ENCODE measurements at regions not wholly inside any gene's neighbourhood (a gene's known extent, or its start where the extent isn't known, plus 50 kb on each side); places are given as distances from the start of the nearest gene placed in this dataset.

DNA sequence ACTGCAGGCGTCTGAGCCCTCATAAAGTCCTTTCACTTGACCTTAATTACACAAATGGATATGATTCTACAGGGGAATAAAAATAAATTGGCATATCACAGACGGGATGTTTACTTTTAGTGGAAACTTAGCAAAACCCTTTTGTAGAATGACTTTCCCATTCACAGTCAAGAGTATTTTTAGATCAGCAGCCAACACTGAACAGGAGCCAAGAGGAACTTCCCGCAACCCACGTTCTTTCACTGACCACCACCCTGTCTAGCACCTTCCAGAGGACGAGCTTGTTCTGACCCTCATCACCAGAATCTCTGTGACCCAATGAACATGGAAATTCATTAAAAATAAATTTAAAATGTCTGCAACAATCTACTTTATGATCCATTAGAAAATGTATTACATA lies 119.0 kb upstream of the SNTG2 start:
- DNase-seq (ENCODE audit: insufficient read length, low spot score): no peak
- no peak for FAIRE-seq

DNA sequence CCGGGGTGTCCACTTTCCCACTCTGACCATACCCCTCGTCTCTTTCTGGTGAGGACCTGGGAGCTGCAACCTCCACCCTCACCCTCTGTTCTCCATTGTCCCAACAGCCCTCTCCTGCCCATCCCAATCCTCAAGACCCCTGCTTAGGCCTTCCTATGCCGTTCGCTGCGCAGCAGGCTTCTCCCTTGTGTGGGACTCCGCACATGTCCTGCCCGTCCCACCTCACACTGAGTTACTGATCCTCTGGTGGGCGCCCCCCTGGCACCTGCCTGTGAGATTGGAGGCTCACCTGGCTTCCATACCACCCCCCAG lies 119.5 kb upstream of the SNTG2 start:
- DNase-seq (ENCODE audit: insufficient read length, low spot score) (no peak), FAIRE-seq (no peak)

DNA sequence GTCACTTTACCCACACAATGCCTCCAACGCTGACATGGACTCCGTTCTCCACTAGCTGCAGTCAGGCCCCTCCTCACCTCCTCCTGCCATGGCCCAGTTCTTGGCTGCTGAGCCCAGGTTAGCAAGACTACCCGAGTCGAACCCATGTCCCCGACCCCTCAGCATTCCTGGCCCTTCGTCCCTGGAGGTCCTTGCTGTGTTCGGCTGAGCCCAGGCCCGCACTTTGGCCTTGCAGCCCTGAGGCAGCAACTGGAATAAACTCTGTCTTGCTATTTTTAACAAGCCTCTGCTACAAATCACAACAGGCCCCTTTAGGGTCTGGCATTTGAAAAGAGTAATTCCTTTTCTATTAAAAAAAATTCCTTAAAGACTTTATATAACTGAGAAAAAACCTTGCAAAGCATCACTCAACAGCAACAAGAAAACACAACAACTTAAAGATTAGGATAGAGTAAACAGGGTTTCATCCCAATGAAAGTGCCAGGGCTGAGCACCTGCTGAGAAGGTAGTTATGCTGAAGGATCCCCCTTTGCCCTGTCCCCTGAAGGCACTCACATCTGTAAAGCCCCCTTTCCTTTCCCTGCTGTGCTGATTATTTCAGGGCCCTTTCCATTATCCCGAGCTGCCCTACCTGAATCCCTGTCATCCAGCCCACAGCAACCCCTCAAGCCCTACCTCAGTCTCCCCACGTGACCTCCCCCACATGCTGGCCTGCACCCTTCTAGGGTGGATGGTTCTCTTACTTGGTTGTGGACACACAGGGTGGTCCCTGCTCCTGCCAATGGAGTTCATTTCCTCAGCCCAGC lies 120.0 kb upstream of the SNTG2 start:
- FAIRE-seq: no peak
- DNase-seq (ENCODE audit: insufficient read length, low spot score): no peak

DNA sequence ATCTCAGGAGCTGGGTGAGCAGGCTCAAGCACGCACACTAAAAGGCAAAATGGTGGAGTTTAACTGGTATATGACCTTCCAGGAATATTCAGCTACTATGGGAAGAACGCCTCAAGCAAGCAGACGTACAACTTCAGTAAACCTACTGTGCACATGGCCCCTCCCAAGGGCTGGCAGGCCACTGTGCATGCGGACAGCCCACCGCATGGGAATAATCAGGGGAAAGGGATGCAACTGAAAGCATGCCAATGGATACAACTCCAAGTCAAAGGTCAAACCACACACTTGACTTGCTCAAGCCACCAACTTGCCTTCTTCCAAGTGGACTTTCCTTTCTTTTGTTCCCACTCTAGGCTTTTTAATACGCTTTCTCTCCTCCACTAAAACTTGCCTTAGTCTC lies 121.6 kb upstream of the SNTG2 start:
- no peak for DNase-seq (ENCODE audit: insufficient read length, low spot score)
- no peak for FAIRE-seq

- no peak for FAIRE-seq
- DNase-seq (ENCODE audit: insufficient read length, low spot score): no peak
Observed at GRCh38 chr2:824954-825353, 125.7 kb upstream of the SNTG2 start.

GRCh38 chr2:824524-824923 lies 126.1 kb upstream of the SNTG2 start:
- DNase-seq (ENCODE audit: insufficient read length, low spot score): no peak
- FAIRE-seq: no peak

- no peak for DNase-seq (ENCODE audit: insufficient read length, low spot score)
- no peak for FAIRE-seq
Observed at GRCh38 chr2:821546-821945, 129.1 kb upstream of the SNTG2 start.

DNA sequence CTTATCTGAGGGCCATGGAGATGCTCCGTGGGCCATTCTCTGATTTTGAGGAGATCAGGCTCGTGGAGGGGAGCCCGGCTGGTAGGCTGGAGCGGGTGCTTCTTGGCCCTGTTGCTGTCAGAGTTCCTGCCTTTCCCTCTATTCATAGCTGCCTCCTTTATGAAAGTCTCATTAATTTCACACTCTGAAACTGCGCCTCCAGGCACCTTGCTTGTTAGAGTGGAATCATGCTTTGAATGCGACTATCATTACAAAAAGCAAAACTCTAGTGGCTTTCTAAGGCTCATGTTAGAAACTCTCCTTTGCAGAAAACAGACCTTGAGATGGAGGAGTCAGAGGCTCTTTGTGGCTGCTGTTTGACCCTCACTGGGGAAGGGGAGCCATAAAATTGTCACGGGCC lies 131.0 kb upstream of the SNTG2 start:
- DNase-seq (ENCODE audit: insufficient read length, low spot score) (no peak), FAIRE-seq (no peak)

DNA sequence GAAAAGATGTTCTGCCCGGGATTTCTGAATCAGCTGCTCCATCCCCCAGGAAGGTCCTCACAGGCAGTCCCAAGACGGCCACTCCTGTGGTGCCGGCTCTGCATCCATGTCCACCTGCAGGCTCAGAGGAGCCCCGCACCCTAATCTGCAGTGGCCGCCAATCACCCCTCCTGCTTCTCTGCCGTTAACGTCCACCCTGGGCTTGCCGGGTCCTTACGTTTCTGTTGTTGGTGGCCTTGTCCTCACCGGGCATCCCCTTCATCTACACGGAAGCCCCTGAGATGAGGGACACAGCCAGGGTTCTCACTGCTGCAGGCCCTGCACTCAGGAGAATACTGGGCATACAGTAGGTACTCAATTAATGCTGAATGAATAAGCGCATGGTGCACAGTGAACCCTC lies 131.5 kb upstream of the SNTG2 start:
- FAIRE-seq: no peak
- DNase-seq (ENCODE audit: insufficient read length, low spot score): no peak

GRCh38 chr2:817336-818015 lies 133.2 kb upstream of the SNTG2 start:
- no peak for DNase-seq (ENCODE audit: insufficient read length, low spot score)
- FAIRE-seq: no peak

GRCh38 chr2:816278-816677 lies 134.4 kb upstream of the SNTG2 start:
- DNase-seq (ENCODE audit: insufficient read length, low spot score) (no peak), FAIRE-seq (no peak)

DNA sequence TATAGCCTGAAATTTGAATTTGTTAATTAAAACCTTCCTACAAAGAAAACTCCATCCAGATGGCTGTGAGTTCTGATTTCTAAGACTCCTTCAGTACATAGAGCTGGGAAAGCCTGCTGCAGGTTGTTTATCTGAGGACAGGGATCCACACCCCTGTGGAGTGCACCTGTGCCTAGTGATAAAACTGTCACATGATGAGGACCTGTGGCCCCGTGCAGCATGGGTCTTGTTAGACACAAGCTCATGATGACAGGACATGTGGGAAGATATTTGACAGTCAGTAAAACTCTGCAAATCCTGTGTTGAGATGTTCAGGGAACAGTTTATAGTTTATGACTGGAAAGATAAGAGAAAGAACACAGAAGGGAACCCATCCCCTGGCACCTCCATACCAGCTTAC lies 133.2 kb upstream of the TMEM18 start:
- no peak for DNase-seq (ENCODE audit: insufficient read length, low spot score)

GRCh38 chr2:807300-807699 lies 130.1 kb upstream of the TMEM18 start:
- FAIRE-seq (no peak), DNase-seq (ENCODE audit: insufficient read length, low spot score) (no peak)

More for the DNA sequence above, 133.2 kb upstream of the TMEM18 start:
- FAIRE-seq: no peak

GRCh38 chr2:805664-806063 lies 128.5 kb upstream of the TMEM18 start:
- DNase-seq (ENCODE audit: insufficient read length, low spot score) (no peak), FAIRE-seq (no peak)

DNA sequence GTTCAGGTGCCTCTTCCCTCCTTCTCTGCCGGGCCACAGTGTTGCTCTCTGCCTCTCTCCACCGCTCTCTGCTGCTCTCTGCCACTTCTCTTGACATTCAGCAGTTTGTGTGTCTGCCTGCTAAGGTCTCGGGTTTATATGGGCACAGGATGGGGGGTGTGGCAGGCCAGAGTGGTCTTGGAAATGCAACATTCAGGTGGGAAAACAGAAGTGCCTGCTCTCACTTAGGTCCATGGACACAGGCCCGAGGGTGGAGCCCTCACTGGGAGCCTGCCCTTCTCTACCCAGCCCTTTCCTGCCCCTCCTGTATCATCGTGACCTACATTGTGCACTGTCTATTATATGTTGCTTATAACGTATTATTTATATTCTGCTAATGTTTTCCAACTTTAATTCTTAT lies 120.8 kb upstream of the TMEM18 start:
- FAIRE-seq: no peak
- DNase-seq (ENCODE audit: insufficient read length, low spot score): no peak

- FAIRE-seq: no peak
- no peak for DNase-seq (ENCODE audit: insufficient read length, low spot score)
Observed at GRCh38 chr2:797556-797955, 120.3 kb upstream of the TMEM18 start.

- DNase-seq (ENCODE audit: insufficient read length, low spot score): no peak
- no peak for FAIRE-seq
Observed at GRCh38 chr2:796141-796985, 119.2 kb upstream of the TMEM18 start.

DNA sequence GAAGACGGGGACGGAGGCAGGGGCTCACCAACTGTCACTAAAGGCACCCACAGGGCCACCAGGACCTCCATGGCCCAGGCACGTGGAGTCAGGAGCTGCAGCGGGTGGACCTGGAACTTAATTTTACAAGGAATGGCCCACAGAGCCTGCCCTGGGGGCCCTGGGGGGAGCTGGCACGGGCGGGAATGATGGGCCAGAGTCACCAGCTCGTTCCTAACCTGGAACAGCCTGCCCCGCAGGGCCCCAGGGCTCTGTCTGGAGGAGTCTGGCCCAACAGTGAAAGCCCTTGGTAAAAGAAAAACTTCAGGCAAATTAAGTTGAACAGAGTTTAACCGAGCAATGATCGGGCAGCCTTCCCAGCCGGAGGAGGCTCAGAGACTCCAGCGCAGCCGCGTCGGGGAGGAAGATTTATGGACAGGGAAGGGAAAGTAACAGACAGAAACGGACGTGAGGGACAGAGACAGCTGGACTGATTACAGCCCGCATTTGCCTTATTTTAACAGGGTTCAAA lies 118.4 kb upstream of the TMEM18 start:
- DNase-seq (ENCODE audit: insufficient read length, low spot score) (no peak), FAIRE-seq (no peak)

DNA sequence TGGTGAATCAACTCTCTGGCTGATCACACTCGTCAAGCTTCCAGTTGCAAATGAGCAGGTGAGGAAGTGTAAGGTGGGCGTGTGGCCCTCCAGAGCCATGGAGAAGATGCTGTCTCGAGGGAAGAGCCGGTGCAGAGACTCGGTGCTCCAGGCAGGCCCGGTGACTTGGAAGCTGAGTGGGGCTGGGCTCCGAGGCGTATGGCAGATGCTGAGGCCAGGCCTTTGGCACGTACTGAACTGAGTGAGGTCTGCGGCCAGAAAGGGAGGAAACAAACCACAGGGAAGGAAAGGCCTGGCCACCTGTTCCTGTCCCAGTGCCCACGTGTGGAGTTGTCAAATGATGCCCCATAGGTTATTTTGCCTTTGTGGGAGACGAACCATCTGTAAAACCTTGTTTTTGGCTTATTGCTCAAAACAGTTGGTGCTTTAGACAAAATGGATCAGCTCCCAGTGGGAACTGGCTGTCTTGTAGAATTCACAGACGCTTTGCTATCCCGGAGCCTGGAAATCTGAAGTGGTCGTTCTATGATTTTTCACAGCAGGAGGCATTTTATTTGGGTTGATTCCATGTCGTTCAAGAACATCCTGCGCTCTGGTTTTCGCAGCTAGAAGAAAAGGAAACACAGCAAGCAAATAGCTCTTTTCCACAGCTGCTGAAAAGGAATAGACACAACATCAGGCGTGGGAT lies 117.5 kb upstream of the TMEM18 start:
- FAIRE-seq (no peak), DNase-seq (ENCODE audit: insufficient read length, low spot score) (no peak)

DNA sequence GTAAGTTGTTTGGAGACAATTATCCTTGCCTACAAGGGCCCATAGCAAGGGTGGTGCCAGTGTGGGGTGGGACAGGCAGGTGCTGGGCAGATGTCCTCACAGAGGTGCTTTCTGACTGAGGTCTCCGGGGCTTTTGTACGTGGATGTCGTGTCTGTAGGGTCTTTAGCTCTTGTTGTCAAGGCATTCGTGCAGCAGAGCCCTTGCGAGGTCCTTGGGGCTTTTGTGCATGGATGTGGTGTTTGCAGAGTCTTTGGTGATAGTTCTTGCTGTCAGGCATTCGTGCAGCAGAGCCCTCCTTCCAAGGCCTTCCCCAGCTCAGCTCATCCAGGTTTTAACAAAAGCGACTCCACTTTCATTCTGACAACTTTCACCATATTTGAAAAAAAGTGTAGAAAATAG lies 116.0 kb upstream of the TMEM18 start:
- DNase-seq (ENCODE audit: insufficient read length, low spot score): no peak
- no peak for FAIRE-seq

GRCh38 chr2:792687-793086 lies 115.5 kb upstream of the TMEM18 start:
- no peak for DNase-seq (ENCODE audit: insufficient read length, low spot score)
- FAIRE-seq: no peak

Measured in GM19239 (cell line).